H1 (cell line): ENCODE measurements at regions not wholly inside any gene's neighbourhood (a gene's known extent, or its start where the extent isn't known, plus 50 kb on each side); places are given as distances from the start of the nearest gene placed in this dataset.
A peak's percentile ranks its signal among the peaks of the same experiment; 100 is the strongest.

Experiments
- CTCF ChIA-PET: fragments of 300-600 bp; sonication (Branson Sonifier 250); formaldehyde crosslinking; loops from one replicate; lab custom pipeline; 2021; ENCODE audit not compliant: partially characterized antibody; lab: Charles Lee
- POLR2A ChIA-PET: fragments of 300-600 bp; sonication (Branson Sonifier 250); formaldehyde crosslinking; loops from one replicate; lab custom pipeline; 2021; ENCODE audit warnings: inconsistent platforms; ENCODE audit not compliant: partially characterized antibody; lab: Charles Lee
- DNase-seq, 2 experiments: peaks; one replicate each; pipeline versions ENCODE4 v3.0.0 to v3.0.0-alpha.2; 2010 to 2022; ENCODE audit warnings: low spot score in 2 of 2, low read depth in 1 of 2, mixed read lengths in 1 of 2
- FAIRE-seq: peaks from 2 replicates; lab custom pipeline; 2011; peaks lifted over from hg19 to GRCh38; lab: Jason Lieb, UNC
- H2AFZ ChIP-seq: 2 replicates; pipeline ENCODE4 v1.8.1; 2012; ENCODE audit warnings: low read length, inconsistent platforms
- H2AK5ac ChIP-seq: 2 replicates; pipeline ENCODE4 v1.6.1; 2013; ENCODE audit warnings: low read depth, low read length
- H2BK120ac ChIP-seq: replicated peaks from 2 replicates; pipeline ENCODE3; 2013; ENCODE audit warnings: low read depth, low read length, inconsistent platforms
- H2BK12ac ChIP-seq: 2 replicates; pipeline ENCODE4 v1.6.1; 2013; ENCODE audit warnings: low read depth, low read length
- H2BK15ac ChIP-seq: 2 replicates; pipeline ENCODE4 v1.6.1; 2013; ENCODE audit warnings: low read length
- H2BK20ac ChIP-seq: 2 replicates; pipeline ENCODE4 v1.6.1; 2013; ENCODE audit warnings: low read length
- H2BK5ac ChIP-seq: 2 replicates; pipeline ENCODE4 v1.6.1; 2013; ENCODE audit warnings: low read depth, low read length
- H3K14ac ChIP-seq: 2 replicates; pipeline ENCODE4 v1.6.1; 2013; ENCODE audit warnings: inconsistent platforms; ENCODE audit not compliant: insufficient read length
- H3K18ac ChIP-seq: 2 replicates; pipeline ENCODE4 v1.6.1; 2013; ENCODE audit warnings: low read length; ENCODE audit errors: extremely low read depth
- H3K23ac ChIP-seq: 2 replicates; pipeline ENCODE4 v1.6.1; 2013; ENCODE audit warnings: inconsistent platforms; ENCODE audit not compliant: insufficient read length
- H3K23me2 ChIP-seq: 2 replicates; pipeline ENCODE4 v1.6.1; 2013; ENCODE audit warnings: low read depth, low read length
- H3K27ac ChIP-seq: 2 replicates; pipeline ENCODE4 v1.6.1; 2011; ENCODE audit warnings: low read depth, low read length, inconsistent platforms
- H3K27me3 ChIP-seq, 4 experiments: replicated peaks in 1 of 4; 1 replicate in 1 of 4; 2 replicates in 3 of 4; pipeline versions ENCODE4 v1.6.1 to v1.8.1; 2011 to 2013; ENCODE audit warnings: low read length in 3 of 4, mild to moderate bottlenecking in 3 of 4, inconsistent platforms in 2 of 4, mixed read lengths in 2 of 4, moderate library complexity in 1 of 4; ENCODE audit not compliant: control insufficient read depth in 3 of 4, insufficient read depth in 3 of 4; ENCODE audit errors: extremely low read depth in 1 of 4
- H3K36me3 ChIP-seq, 4 experiments: 2 replicates each; pipeline versions ENCODE4 v1.6.1 to v1.8.1; 2011 to 2013; ENCODE audit warnings: mild to moderate bottlenecking in 4 of 4, low read length in 3 of 4, moderate library complexity in 2 of 4, control low read depth in 1 of 4, inconsistent platforms in 1 of 4; ENCODE audit not compliant: insufficient read depth in 4 of 4, control insufficient read depth in 2 of 4
- H3K4ac ChIP-seq: replicated peaks from 2 replicates; pipeline ENCODE3; 2013; ENCODE audit warnings: low read length, low read depth, mixed read lengths, inconsistent platforms; ENCODE audit not compliant: insufficient read length
- H3K4me1 ChIP-seq, 4 experiments: replicated peaks in 1 of 4; 1 replicate in 1 of 4; 2 replicates in 3 of 4; pipeline versions ENCODE4 v1.6.1 to v1.8.1; 2011 to 2013; ENCODE audit warnings: low read length in 3 of 4, inconsistent platforms in 2 of 4, mixed read lengths in 1 of 4; ENCODE audit not compliant: insufficient read depth in 4 of 4, control insufficient read depth in 3 of 4
- H3K4me2 ChIP-seq, 2 experiments: 2 replicates each; pipeline versions ENCODE4 v1.6.1 to v1.8.1; 2011 to 2013; ENCODE audit warnings: low read depth in 2 of 2, low read length in 2 of 2, control low read depth in 1 of 2, inconsistent platforms in 1 of 2, mild to moderate bottlenecking in 1 of 2; ENCODE audit not compliant: insufficient read depth in 1 of 2
- H3K4me3 ChIP-seq, 4 experiments: fragments of 200-600, 300-600 bp in 1 of 4; sonication (generic), shearing (Covaris generic), sonication (Bioruptor Twin) in 1 of 4; 2 replicates each; pipeline versions ENCODE4 v1.5.1 to v1.8.1; 2011 to 2016; ENCODE audit warnings: low read length in 4 of 4, low read depth in 3 of 4, control low read depth in 2 of 4, inconsistent platforms in 2 of 4, mild to moderate bottlenecking in 2 of 4, mixed read lengths in 1 of 4, moderate library complexity in 1 of 4; ENCODE audit not compliant: insufficient read depth in 2 of 4; ENCODE audit errors: extremely low read depth in 1 of 4
- H3K56ac ChIP-seq: replicated peaks from 2 replicates; pipeline ENCODE3; 2013; ENCODE audit warnings: low read depth, mild to moderate bottlenecking, mixed read lengths, low read length, inconsistent platforms; ENCODE audit not compliant: insufficient read length
- H3K79me1 ChIP-seq: 2 replicates; pipeline ENCODE4 v1.6.1; 2013; ENCODE audit warnings: low read depth, low read length, control low read depth
- H3K79me2 ChIP-seq, 2 experiments: 2 replicates each; pipeline versions ENCODE4 v1.6.1 to v1.8.1; 2012 to 2013; ENCODE audit warnings: low read length in 2 of 2, mild to moderate bottlenecking in 2 of 2, inconsistent platforms in 1 of 2; ENCODE audit not compliant: insufficient read depth in 2 of 2, control insufficient read depth in 1 of 2
- H3K9ac ChIP-seq, 4 experiments: replicated peaks in 1 of 4; 1 replicate in 1 of 4; 2 replicates in 3 of 4; pipeline versions ENCODE4 v1.6.1 to v1.8.1; 2011 to 2013; ENCODE audit warnings: low read depth in 3 of 4, low read length in 3 of 4, control low read depth in 2 of 4, mild to moderate bottlenecking in 2 of 4, moderate library complexity in 2 of 4, inconsistent platforms in 1 of 4; ENCODE audit errors: extremely low read depth in 1 of 4
- H3K9me3 ChIP-seq, 2 experiments: 2 replicates each; pipeline versions ENCODE4 v1.6.1 to v1.8.1; 2012 to 2013; ENCODE audit warnings: mild to moderate bottlenecking in 2 of 2, moderate library complexity in 2 of 2, control low read depth in 1 of 2, inconsistent platforms in 1 of 2, low read depth in 1 of 2, low read length in 1 of 2, mixed read lengths in 1 of 2; ENCODE audit not compliant: insufficient read depth in 2 of 2
- H4K20me1 ChIP-seq, 2 experiments: replicated peaks in 1 of 2; 2 replicates each; pipeline versions ENCODE3 to v1.8.1; 2011 to 2013; ENCODE audit warnings: inconsistent platforms in 2 of 2, low read length in 2 of 2, mild to moderate bottlenecking in 1 of 2; ENCODE audit not compliant: insufficient read depth in 2 of 2, control insufficient read depth in 1 of 2
- H4K5ac ChIP-seq: 2 replicates; pipeline ENCODE4 v1.6.1; 2013; ENCODE audit warnings: low read length, low read depth, mixed read lengths, inconsistent platforms; ENCODE audit not compliant: insufficient read length
- H4K8ac ChIP-seq: 2 replicates; pipeline ENCODE4 v1.8.0; 2013; ENCODE audit warnings: mild to moderate bottlenecking, moderate library complexity, low read length, inconsistent platforms; ENCODE audit not compliant: insufficient read depth; ENCODE audit errors: extremely low read depth
- H4K91ac ChIP-seq: replicated peaks from 2 replicates; pipeline ENCODE3; 2013; ENCODE audit warnings: low read length, mixed read lengths, inconsistent platforms; ENCODE audit not compliant: insufficient read length
- CBX5 ChIP-seq: fragments of 300-800, 300-1000 bp; sonication (generic); IDR thresholded peaks from 2 replicates; pipeline ENCODE4 v1.7.1; 2016; ENCODE audit warnings: antibody characterized with exemption, low read length, low read depth
- CEBPB ChIP-seq: IDR thresholded peaks from 2 replicates; pipeline ENCODE4 v1.6.1; 2012; ENCODE audit warnings: low read depth, low read length
- CTCF ChIP-seq, 3 experiments: IDR thresholded peaks; 1 replicate in 2 of 3; 2 replicates in 1 of 3; pipeline versions ENCODE4 v1.5.1 to v1.6.1; 2011; ENCODE audit warnings: low read length in 3 of 3, mild to moderate bottlenecking in 3 of 3, inconsistent platforms in 2 of 3, low read depth in 1 of 3, moderate library complexity in 1 of 3; ENCODE audit not compliant: insufficient read depth in 1 of 3; ENCODE audit errors: control extremely low read depth in 1 of 3
- KDM4A ChIP-seq: IDR thresholded peaks from one replicate; pipeline ENCODE4 v1.7.1; 2012; ENCODE audit warnings: low read depth, mild to moderate bottlenecking, moderate library complexity, low read length, inconsistent platforms; ENCODE audit not compliant: severe bottlenecking
- USF2 ChIP-seq: IDR thresholded peaks from 2 replicates; pipeline ENCODE4 v1.6.1; 2011; ENCODE audit warnings: low read length, improper control_type of control experiment
- ZNF274 ChIP-seq: IDR thresholded peaks from 2 replicates; pipeline ENCODE4 v1.7.0; 2012; ENCODE audit warnings: low read length, borderline replicate concordance; ENCODE audit errors: extremely low read depth
- WGBS, 2 experiments: shearing (Covaris generic) in 1 of 2; methylation state at CpG; one replicate each; pipeline versions ENCODE4 v1.1.6 to v1.1.7; 2013 to 2015; ENCODE audit warnings: low lambda C conversion rate in 2 of 2, mixed read lengths in 2 of 2, inconsistent platforms in 1 of 2, low coverage in 1 of 2, missing lambda C conversion rate in 1 of 2; ENCODE audit not compliant: insufficient replicate concordance in 2 of 2, insufficient coverage in 1 of 2, insufficient read length in 1 of 2; ENCODE audit errors: extremely low coverage in 1 of 2, missing lambda C conversion rate in 1 of 2; 5-methylcytosine and 5-hydroxymethylcytosine counted together

GRCh38 chr7:98054585-98054984 lies 52.1 kb upstream of the LMTK2 start:
- Histone ChIP-seq H3K18ac (no peak overlapping the region), H3K4ac (no peak overlapping the region), H4K20me1 (no peaks in the 10 kb centered on the region), H2BK15ac (0 out of 2 replicates have a peak overlapping the region, but pooled peaks have one; percentile 72), H2BK5ac (no peak overlapping the region), H3K9ac (no peak overlapping the region), H3K4me2 (no peak overlapping the region), H2BK120ac (no peak overlapping the region), H3K79me1 (no peaks in the 10 kb centered on the region), H2AFZ (no peak overlapping the region), H3K9me3 (no peaks in the 10 kb centered on the region), H3K36me3 (no peaks in the 10 kb centered on the region), H3K27me3 (no peaks in the 10 kb centered on the region), H3K14ac (no peak overlapping the region), H2BK20ac (no peak overlapping the region), H3K79me2 (no peaks in the 10 kb centered on the region), H3K23me2 (no peaks in the 10 kb centered on the region), H4K91ac (no peak overlapping the region), H2BK12ac (no peak overlapping the region), H3K56ac (no peak overlapping the region), H4K8ac (no peak overlapping the region), H4K5ac (no peak overlapping the region), H3K27ac (no peak overlapping the region), H3K23ac (no peak overlapping the region), H3K4me1 (peaks cover 0 to 3% (median under 1%) of the 10 kb centered on the region in 4 experiments; a peak in 3 of 7 replicates), H3K4me3 (no peak overlapping the region), H2AK5ac (no peak overlapping the region)
- CTCF ChIA-PET, result interaction anchor here (1.1 kb wide), 1 partner anchor 114 kb away, joined by 3 read pairs; no protein-coding TSS in a partner anchor
- DNase-seq, result no peak
- POLR2A ChIA-PET, result no interaction called here
- TF ChIP-seq CBX5 (no peak), KDM4A (no peak), CTCF (IDR thresholded peaks at IDR 0.05; ENCODE audit: control extremely low read depth in 1 of 3, insufficient read depth in 1 of 3, low read depth in 1 of 3, low read length in 3 of 3) (no peak), ZNF274 (no peak), CEBPB (no peak), USF2 (no peak)
- WGBS, 2 experiments, result 82% methylated on average over 4 of the region's 4 CpGs; no CpG with 5 or more reads in 1 of the 2 experiments
- FAIRE-seq, result no peak
